Heart right ventricle (tissue), 16 donors: ENCODE measurements at regions not wholly inside any gene's neighbourhood (a gene's known extent, or its start where the extent isn't known, plus 50 kb on each side); places are given as distances from the start of the nearest gene placed in this dataset.

ENCODE experiments used
- ATAC-seq, 8 donors: fragments of 200-7000 bp; cut with Tn5 transposase; one replicate each; pipeline ENCODE4 v1.9.1; 2020; ENCODE audit warnings: mild to moderate bottlenecking in 8 of 8, moderate library complexity in 8 of 8, moderate number of reproducible peaks in 1 of 8
- DNase-seq, 2 donors: peaks; one replicate each; pipeline ENCODE4 v3.0.0-alpha.2; 2020
- H3K27ac ChIP-seq, 10 donors: fragments of 200-600 bp; sonication (generic) in 2 of 10; one replicate each; pipeline versions ENCODE4 v1.5.0 to v1.8.0; 2020 to 2022; ENCODE audit warnings: mild to moderate bottlenecking in 3 of 10
- H3K27me3 ChIP-seq, 7 donors: fragments of 200-600 bp; one replicate each; pipeline ENCODE4 v1.8.0; 2021 to 2022; ENCODE audit warnings: mild to moderate bottlenecking in 2 of 7
- H3K36me3 ChIP-seq, 9 donors: fragments of 200-600 bp; sonication (generic) in 1 of 9; one replicate each; pipeline versions ENCODE4 v1.5.0 to v1.8.0; 2020 to 2022; ENCODE audit warnings: mild to moderate bottlenecking in 2 of 9
- H3K4me1 ChIP-seq, 9 donors: fragments of 200-600 bp; sonication (generic) in 1 of 9; one replicate each; pipeline versions ENCODE4 v1.5.0 to v1.8.0; 2020 to 2022; ENCODE audit warnings: mild to moderate bottlenecking in 4 of 9
- H3K4me3 ChIP-seq, 10 donors: fragments of 200-600 bp; sonication (generic) in 2 of 10; one replicate each; pipeline versions ENCODE4 v1.5.0 to v1.8.0; 2020 to 2022; ENCODE audit warnings: mild to moderate bottlenecking in 7 of 10, moderate library complexity in 2 of 10
- H3K9me3 ChIP-seq, 11 donors: fragments of 200-600 bp in 10 of 11; sonication (generic) in 2 of 11; one replicate each; pipeline versions ENCODE4 v1.5.0 to v1.8.0; 2013 to 2022; ENCODE audit warnings: mild to moderate bottlenecking in 2 of 11, control low read depth in 1 of 11, moderate library complexity in 1 of 11
- WGBS, 2 donors: extraction: QIAGEN DNeasy Blood & Tissue Kit; methylation state at CpG; one replicate each; pipeline ENCODE4 v1.1.7; 2013; ENCODE audit warnings: inconsistent platforms in 1 of 2; 5-methylcytosine and 5-hydroxymethylcytosine counted together
- intact Hi-C, 10 donors: fragments of 100-400 bp; cut with DNase I; formaldehyde crosslinking; loops; one replicate each; pipeline versions ENCODE4 v1.11.1 to v1.14.2; 2022
- TF ChIP-seq, protein P1 (sequence below), 9 donors: fragments of 200-600 bp; sonication (generic) in 2 of 9; IDR thresholded peaks; one replicate each; pipeline versions ENCODE4 v1.5.0 to v1.8.0; 2021 to 2022; ENCODE audit warnings: antibody characterized with exemption in 9 of 9, mild to moderate bottlenecking in 5 of 9, moderate library complexity in 1 of 9
- donor health status: Arrhythmogenic right ventricular cardiomyopathy.
- donor health status: ischemic (EF 13 %, LVEDD 7.1; RV severe dilation, severe dysfunction).
- donor health status: healthy with polysubstance abuse.
- donor health status: DM: no; HTN: yes; CAD: no.
- donor health status: DM: no; HTN: no; CAD: no.
- donor health status: ischemic (EF 25% LVEDD 6.9; RV normal size, moderate dysfunction).
- donor health status: ischemic (EF 25% LVEDD 5.7; RV mildly dilated, moderate dysfunction).
- donor health status: healthy.
- donor health status: DM: yes; HTN: yes; CAD: no.
- donor health status: Ischemic cardiomyopathy.
- donor health status: ischemic (EF 35%, LVEDD 5.7; RV mildly dilated, moderate dysfunction).
- donor health status: nonischemic (EF 11% LVEDD 7.7; RV severe dilation, severe dysfunction).
- donor health status: DM: yes; HTN: yes; CAD: no.
- donor health status: PGD.
- donor health status: ischemic (EF 29% LVEDD 5.4; RV normal size, mild dysfunction).
- donor health status: nonischemic (EF 23%, LVEDD 6.1; RV moderate dilation, normal function).

DNA sequence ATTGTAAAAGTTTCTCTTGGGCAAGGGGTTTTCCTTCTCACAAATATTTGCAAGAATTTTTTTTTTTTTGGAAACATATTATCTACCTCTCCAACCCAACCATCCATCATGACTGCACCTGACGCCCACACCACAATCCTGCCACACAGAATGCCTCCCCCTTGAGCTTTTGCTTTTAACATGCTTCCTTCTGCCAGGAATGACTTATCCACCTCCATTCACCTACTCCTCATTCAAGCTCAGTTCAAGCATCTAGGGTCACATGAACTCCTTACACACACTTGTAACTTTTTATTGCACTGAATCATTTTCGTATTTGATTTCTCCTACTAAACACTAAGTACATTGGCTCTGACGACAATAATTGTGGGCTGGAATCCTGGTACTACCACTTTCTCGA, 660.1 kb upstream of the AUTS2 start:
- Histone ChIP-seq H3K4me1 (no peaks in the 10 kb centered on the region), H3K27ac (no peak overlapping the region), H3K36me3 (no peaks in the 10 kb centered on the region), H3K27me3 (peaks cover 0 to 21% (median 4%) of the 10 kb centered on the region in 7 donors), H3K9me3 (peaks cover 0 to 12% (median 0%) of the 10 kb centered on the region in 11 donors), H3K4me3 (no peak overlapping the region)
- WGBS, 2 donors = 86 to 89% methylated on average over 4 of the region's 4 CpGs
- DNase-seq = no peak
- TF ChIP-seq, protein P1, sequence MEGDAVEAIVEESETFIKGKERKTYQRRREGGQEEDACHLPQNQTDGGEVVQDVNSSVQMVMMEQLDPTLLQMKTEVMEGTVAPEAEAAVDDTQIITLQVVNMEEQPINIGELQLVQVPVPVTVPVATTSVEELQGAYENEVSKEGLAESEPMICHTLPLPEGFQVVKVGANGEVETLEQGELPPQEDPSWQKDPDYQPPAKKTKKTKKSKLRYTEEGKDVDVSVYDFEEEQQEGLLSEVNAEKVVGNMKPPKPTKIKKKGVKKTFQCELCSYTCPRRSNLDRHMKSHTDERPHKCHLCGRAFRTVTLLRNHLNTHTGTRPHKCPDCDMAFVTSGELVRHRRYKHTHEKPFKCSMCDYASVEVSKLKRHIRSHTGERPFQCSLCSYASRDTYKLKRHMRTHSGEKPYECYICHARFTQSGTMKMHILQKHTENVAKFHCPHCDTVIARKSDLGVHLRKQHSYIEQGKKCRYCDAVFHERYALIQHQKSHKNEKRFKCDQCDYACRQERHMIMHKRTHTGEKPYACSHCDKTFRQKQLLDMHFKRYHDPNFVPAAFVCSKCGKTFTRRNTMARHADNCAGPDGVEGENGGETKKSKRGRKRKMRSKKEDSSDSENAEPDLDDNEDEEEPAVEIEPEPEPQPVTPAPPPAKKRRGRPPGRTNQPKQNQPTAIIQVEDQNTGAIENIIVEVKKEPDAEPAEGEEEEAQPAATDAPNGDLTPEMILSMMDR (IDR thresholded peaks at IDR 0.05) = no peak
- ATAC-seq = no peak
- intact Hi-C loops = no loop called here

DNA sequence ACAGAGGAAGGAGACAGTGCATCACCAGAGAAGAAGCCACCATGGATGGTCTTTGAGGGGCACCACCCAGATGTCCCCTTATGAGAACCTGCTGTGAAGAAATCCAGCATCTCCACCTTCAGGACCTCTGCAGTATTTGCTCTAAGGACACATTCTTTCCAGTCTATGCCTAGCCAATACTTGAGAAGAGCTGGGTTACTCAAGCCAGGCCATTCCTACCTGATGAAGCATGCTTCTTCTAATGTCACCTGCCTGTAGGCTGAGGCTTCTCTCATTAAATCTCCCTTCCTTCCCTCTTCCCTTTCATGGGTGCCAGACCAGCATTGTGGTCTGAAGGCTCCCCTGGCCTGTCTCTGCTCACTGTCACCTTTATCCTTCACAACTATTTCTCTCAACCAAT, 654.5 kb upstream of the AUTS2 start:
- ATAC-seq (no peak), DNase-seq (no peak)
- Histone ChIP-seq H3K27me3 (peaks cover 0 to 17% (median 6%) of the 10 kb centered on the region in 7 donors), H3K27ac (no peak overlapping the region), H3K9me3 (peaks cover 0 to 13% (median 5%) of the 10 kb centered on the region in 11 donors), H3K4me3 (no peak overlapping the region), H3K36me3 (no peaks in the 10 kb centered on the region), H3K4me1 (no peaks in the 10 kb centered on the region)
- TF ChIP-seq, protein P1 (IDR thresholded peaks at IDR 0.05) = no peak
- intact Hi-C loops = no loop called here

DNA sequence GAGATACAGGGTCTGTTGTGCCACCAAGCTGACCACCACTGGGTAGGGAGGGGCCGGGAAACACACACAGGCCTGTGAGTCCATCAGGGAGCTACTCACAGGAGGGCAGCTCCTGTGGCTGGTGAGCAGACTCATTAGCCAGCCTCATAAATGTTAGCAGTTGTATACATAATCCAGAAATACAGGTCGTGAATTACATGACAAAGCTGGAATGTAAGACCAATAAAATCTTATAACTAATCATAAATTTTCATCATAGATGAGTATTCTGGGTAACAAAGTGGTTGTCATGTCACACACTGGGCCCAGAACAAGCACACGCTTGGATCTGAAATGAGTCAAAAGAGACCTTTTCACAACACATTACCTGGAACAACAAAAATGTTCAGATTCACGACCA, 642.6 kb upstream of the AUTS2 start:
- intact Hi-C loops = no loop called here
- Histone ChIP-seq H3K27ac (no peak overlapping the region), H3K36me3 (no peaks in the 10 kb centered on the region), H3K27me3 (peaks cover 0 to 7% (median 0%) of the 10 kb centered on the region in 7 donors), H3K4me3 (no peak overlapping the region), H3K9me3 (no peaks in the 10 kb centered on the region), H3K4me1 (no peaks in the 10 kb centered on the region)
- ATAC-seq (no peak), DNase-seq (no peak)
- 81 to 92% methylated on average over 4 of the region's 4 CpGs for WGBS, 2 donors
- TF ChIP-seq, protein P1 (IDR thresholded peaks at IDR 0.05) = no peak

DNA sequence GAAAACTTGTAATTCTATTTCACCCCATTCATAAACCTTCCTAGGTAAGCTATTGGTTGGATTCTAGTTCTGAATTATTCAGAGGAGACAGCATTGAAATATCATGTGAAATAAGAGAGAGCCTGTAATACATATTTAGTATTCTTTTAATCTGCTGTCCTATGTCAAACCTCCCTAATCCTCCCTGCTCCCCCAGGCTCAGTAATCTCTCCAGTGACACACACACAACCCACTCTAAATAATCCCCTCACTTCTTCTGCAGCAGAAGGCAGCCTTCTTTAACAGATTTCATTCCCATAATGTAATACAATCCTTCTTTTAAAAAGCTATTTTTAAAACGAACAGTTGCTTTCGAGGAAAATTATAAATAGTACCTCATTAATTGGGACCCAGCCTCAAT, 639.7 kb upstream of the AUTS2 start:
- TF ChIP-seq, protein P1 (IDR thresholded peaks at IDR 0.05) = no peak
- ATAC-seq (no peak), DNase-seq (no peak)
- peaks cover 0 to 8% (median 0%) of the 10 kb centered on the region in 11 donors for H3K9me3 ChIP-seq
- peaks cover 0 to 10% (median 0%) of the 10 kb centered on the region in 7 donors for H3K27me3 ChIP-seq
- intact Hi-C loops = no loop called here
- no peaks in the 10 kb centered on the region for H3K4me1 ChIP-seq
- 36 to 38% methylated on average over 2 of the region's 2 CpGs for WGBS, 2 donors
- H3K27ac ChIP-seq = no peak overlapping the region
- H3K4me3 ChIP-seq = no peak overlapping the region
- no peaks in the 10 kb centered on the region for H3K36me3 ChIP-seq
